ENCODE measurements at regions not wholly inside any gene's neighbourhood (a gene's known extent, or its start where the extent isn't known, plus 50 kb on each side); places are given as distances from the start of the nearest gene placed in this dataset.
"Not testable (repeated sequence)": the region's sequence is repeated elsewhere in the genome, so short reads cannot be mapped to it uniquely, and the experiment has no call there.

- no peak for DNase-seq (ENCODE audit: low read depth)
- H3K4me3 ChIP-seq (ENCODE audit: low read depth, low read length): no peak overlapping the region
- no peak for TF ChIP-seq CTCF (IDR thresholded peaks at IDR 0.05; ENCODE audit: insufficient read depth, low read depth, low read length)
Observed at GRCh38 chr1:232318143-232318542, 311.8 kb downstream of the SIPA1L2 start.

GRCh38 chr1:232317350-232317749, 312.6 kb downstream of the SIPA1L2 start:
- no peak overlapping the region for H3K4me3 ChIP-seq (ENCODE audit: low read depth, low read length)
- TF ChIP-seq CTCF (IDR thresholded peaks at IDR 0.05; ENCODE audit: insufficient read depth, low read depth, low read length): no peak
- no peak for DNase-seq (ENCODE audit: low read depth)

GRCh38 chr1:232316864-232317263, 313.1 kb downstream of the SIPA1L2 start:
- DNase-seq (ENCODE audit: low read depth): peak; percentile 19
- H3K4me3 ChIP-seq (ENCODE audit: low read depth, low read length): no peak overlapping the region
- TF ChIP-seq CTCF (IDR thresholded peaks at IDR 0.05; ENCODE audit: insufficient read depth, low read depth, low read length): no peak

GRCh38 chr1:232313876-232314275, 316.1 kb downstream of the SIPA1L2 start:
- not testable (repeated sequence) for H3K4me3 ChIP-seq (ENCODE audit: low read depth, low read length); DNase-seq (ENCODE audit: low read depth)

GRCh38 chr1:232310541-232310940, 319.4 kb downstream of the SIPA1L2 start:
- no peak for DNase-seq (ENCODE audit: low read depth)
- TF ChIP-seq CTCF (IDR thresholded peaks at IDR 0.05; ENCODE audit: insufficient read depth, low read depth, low read length): no peak
- H3K4me3 ChIP-seq (ENCODE audit: low read depth, low read length): no peak overlapping the region

- DNase-seq (ENCODE audit: low read depth): no peak
- TF ChIP-seq CTCF (IDR thresholded peaks at IDR 0.05; ENCODE audit: insufficient read depth, low read depth, low read length): no peak
- H3K4me3 ChIP-seq (ENCODE audit: low read depth, low read length): no peak overlapping the region
Observed at GRCh38 chr1:232308616-232309015, 321.3 kb downstream of the SIPA1L2 start.

- no peak overlapping the region for H3K4me3 ChIP-seq (ENCODE audit: low read depth, low read length)
- no peak for DNase-seq (ENCODE audit: low read depth)
- TF ChIP-seq CTCF (IDR thresholded peaks at IDR 0.05; ENCODE audit: insufficient read depth, low read depth, low read length): no peak
Observed at GRCh38 chr1:232307296-232308017, 322.5 kb downstream of the SIPA1L2 start.
